Activated CD8-positive, alpha-beta T cell treated with anti-CD3 and anti-CD28 coated beads, Interleukin-2, amount 10 ng/mL, durations not matched to agents 7 days and 5 days (primary cell): ENCODE measurements at regions not wholly inside any gene's neighbourhood (a gene's known extent, or its start where the extent isn't known, plus 50 kb on each side); places are given as distances from the start of the nearest gene placed in this dataset.
"Not testable (repeated sequence)": the region's sequence is repeated elsewhere in the genome, so short reads cannot be mapped to it uniquely, and the experiment has no call there.

Experiments
- ATAC-seq: fragments of 150-1000 bp; cut with Tn5 transposase; one replicate; pipeline ENCODE4 v1.10.0; 2021; ENCODE audit warnings: moderate library complexity
- CTCF ChIA-PET: fragments of 350-600 bp; sonication (Branson Sonifier 250); formaldehyde crosslinking; loops from one replicate; lab custom pipeline; 2021; ENCODE audit warnings: antibody characterized with exemption; lab: Charles Lee
- POLR2A ChIA-PET: fragments of 350-600 bp; sonication (Branson Sonifier 250); formaldehyde crosslinking; loops from one replicate; lab custom pipeline; 2021; ENCODE audit warnings: antibody characterized with exemption; lab: Charles Lee
- DNase-seq: peaks from one replicate; pipeline ENCODE4 v3.0.0-alpha.2; 2020
- H3K27ac Mint-ChIP-seq: one replicate; pipeline ENCODE4 v1.8.0; 2021; ENCODE audit warnings: mild to moderate bottlenecking, mixed read lengths
- H3K27me3 Mint-ChIP-seq: one replicate; pipeline ENCODE4 v1.8.0; 2021; ENCODE audit warnings: low read depth, mixed read lengths
- H3K36me3 Mint-ChIP-seq: one replicate; pipeline ENCODE4 v1.8.0; 2021; ENCODE audit warnings: low read depth, mixed read lengths
- H3K4me1 Mint-ChIP-seq: one replicate; pipeline ENCODE4 v1.8.0; 2021; ENCODE audit warnings: low read depth, mixed read lengths
- H3K4me3 Mint-ChIP-seq: one replicate; pipeline ENCODE4 v1.8.0; 2021; ENCODE audit warnings: mild to moderate bottlenecking, mixed read lengths
- H3K9me3 Mint-ChIP-seq: one replicate; pipeline ENCODE4 v1.8.0; 2022; ENCODE audit warnings: mixed read lengths; ENCODE audit not compliant: insufficient read depth

- ChIA-PET CTCF (no interaction called here), POLR2A (no interaction called here)
- H3K27ac Mint-ChIP-seq = no peak overlapping the region
- no peaks in the 10 kb centered on the region for H3K27me3 Mint-ChIP-seq
- H3K36me3 Mint-ChIP-seq = no peaks in the 10 kb centered on the region
- no peak for ATAC-seq
- H3K4me1 Mint-ChIP-seq = no peaks in the 10 kb centered on the region
- H3K9me3 Mint-ChIP-seq = no peaks in the 10 kb centered on the region
- no peak overlapping the region for H3K4me3 Mint-ChIP-seq
- no peak for DNase-seq
Observed at GRCh38 chrY:7871304-7871932, 959.9 kb upstream of the AMELY start.

- no peaks in the 10 kb centered on the region for H3K9me3 Mint-ChIP-seq
- ATAC-seq (no peak), DNase-seq (no peak)
- no peaks in the 10 kb centered on the region for H3K4me1 Mint-ChIP-seq
- no peak overlapping the region for H3K4me3 Mint-ChIP-seq
- H3K27me3 Mint-ChIP-seq = no peaks in the 10 kb centered on the region
- no peaks in the 10 kb centered on the region for H3K36me3 Mint-ChIP-seq
- H3K27ac Mint-ChIP-seq = no peak overlapping the region
- POLR2A ChIA-PET = no interaction called here
- CTCF ChIA-PET = no interaction called here
Observed at GRCh38 chrY:7866976-7867375, 955.4 kb upstream of the AMELY start.

- DNase-seq (no peak), ATAC-seq (no peak)
- no peaks in the 10 kb centered on the region for H3K9me3 Mint-ChIP-seq
- H3K4me3 Mint-ChIP-seq = no peak overlapping the region
- H3K27me3 Mint-ChIP-seq = no peaks in the 10 kb centered on the region
- ChIA-PET POLR2A (no interaction called here), CTCF (no interaction called here)
- no peak overlapping the region for H3K27ac Mint-ChIP-seq
- H3K4me1 Mint-ChIP-seq = no peaks in the 10 kb centered on the region
- no peaks in the 10 kb centered on the region for H3K36me3 Mint-ChIP-seq
Observed at GRCh38 chrY:7860781-7861614, 949.4 kb upstream of the AMELY start.

GRCh38 chrY:7850191-7850590 lies 938.6 kb upstream of the AMELY start:
- ATAC-seq (no peak), DNase-seq (no peak)
- Mint-ChIP-seq H3K4me1 (no peaks in the 10 kb centered on the region), H3K27me3 (no peaks in the 10 kb centered on the region), H3K27ac (no peak overlapping the region), H3K4me3 (no peak overlapping the region), H3K9me3 (no peaks in the 10 kb centered on the region), H3K36me3 (no peaks in the 10 kb centered on the region)
- ChIA-PET CTCF (no interaction called here), POLR2A (no interaction called here)

- no peak for DNase-seq
- no peak for ATAC-seq
- Mint-ChIP-seq H3K27ac (no peak overlapping the region), H3K36me3 (no peaks in the 10 kb centered on the region), H3K27me3 (no peaks in the 10 kb centered on the region), H3K4me1 (no peaks in the 10 kb centered on the region), H3K4me3 (no peak overlapping the region), H3K9me3 (no peaks in the 10 kb centered on the region)
- ChIA-PET CTCF (no interaction called here), POLR2A (no interaction called here)
Observed at GRCh38 chrY:7845776-7846175, 934.2 kb upstream of the AMELY start.

GRCh38 chrY:7837046-7837445 lies 925.5 kb upstream of the AMELY start:
- ATAC-seq (no peak), DNase-seq (no peak)
- Mint-ChIP-seq H3K9me3 (no peaks in the 10 kb centered on the region), H3K4me1 (no peaks in the 10 kb centered on the region), H3K27ac (no peak overlapping the region), H3K4me3 (no peak overlapping the region), H3K36me3 (no peaks in the 10 kb centered on the region), H3K27me3 (no peaks in the 10 kb centered on the region)
- ChIA-PET CTCF (no interaction called here), POLR2A (no interaction called here)

GRCh38 chrY:7836366-7836765 lies 924.8 kb upstream of the AMELY start:
- Mint-ChIP-seq H3K36me3 (no peaks in the 10 kb centered on the region), H3K27ac (no peak overlapping the region), H3K4me1 (no peaks in the 10 kb centered on the region), H3K9me3 (no peaks in the 10 kb centered on the region), H3K27me3 (no peaks in the 10 kb centered on the region), H3K4me3 (no peak overlapping the region)
- DNase-seq = no peak
- CTCF ChIA-PET = no interaction called here
- POLR2A ChIA-PET = no interaction called here
- ATAC-seq = no peak

- H3K27ac Mint-ChIP-seq = no peak overlapping the region
- no peak overlapping the region for H3K4me3 Mint-ChIP-seq
- no peaks in the 10 kb centered on the region for H3K27me3 Mint-ChIP-seq
- DNase-seq (no peak), ATAC-seq (no peak)
- no peaks in the 10 kb centered on the region for H3K9me3 Mint-ChIP-seq
- ChIA-PET POLR2A (no interaction called here), CTCF (no interaction called here)
- H3K36me3 Mint-ChIP-seq = no peaks in the 10 kb centered on the region
- H3K4me1 Mint-ChIP-seq = no peaks in the 10 kb centered on the region
Observed at GRCh38 chrY:7835416-7835815, 923.9 kb upstream of the AMELY start.

- Mint-ChIP-seq H3K9me3 (no peaks in the 10 kb centered on the region), H3K4me1 (no peaks in the 10 kb centered on the region), H3K36me3 (no peaks in the 10 kb centered on the region), H3K27ac (no peak overlapping the region), H3K27me3 (no peaks in the 10 kb centered on the region), H3K4me3 (no peak overlapping the region)
- ChIA-PET CTCF (no interaction called here), POLR2A (no interaction called here)
- DNase-seq = no peak
- ATAC-seq = no peak
Observed at GRCh38 chrY:7834284-7834683, 922.7 kb upstream of the AMELY start.

GRCh38 chrY:7830881-7831280 lies 919.3 kb upstream of the AMELY start:
- CTCF ChIA-PET, DNase-seq, H3K27me3 Mint-ChIP-seq, H3K4me3 Mint-ChIP-seq, H3K27ac Mint-ChIP-seq, ATAC-seq, POLR2A ChIA-PET, H3K36me3 Mint-ChIP-seq, H3K9me3 Mint-ChIP-seq, H3K4me1 Mint-ChIP-seq: not testable (repeated sequence)

GRCh38 chrY:7826533-7826932 lies 915.0 kb upstream of the AMELY start:
- H3K27me3 Mint-ChIP-seq = no peaks in the 10 kb centered on the region
- no peak for ATAC-seq
- ChIA-PET POLR2A (no interaction called here), CTCF (no interaction called here)
- DNase-seq = no peak
- no peak overlapping the region for H3K4me3 Mint-ChIP-seq
- no peaks in the 10 kb centered on the region for H3K4me1 Mint-ChIP-seq
- H3K36me3 Mint-ChIP-seq = no peaks in the 10 kb centered on the region
- no peaks in the 10 kb centered on the region for H3K9me3 Mint-ChIP-seq
- H3K27ac Mint-ChIP-seq = no peak overlapping the region

GRCh38 chrY:7825874-7826273 lies 914.3 kb upstream of the AMELY start:
- CTCF ChIA-PET = no interaction called here
- no peaks in the 10 kb centered on the region for H3K27me3 Mint-ChIP-seq
- no peak overlapping the region for H3K27ac Mint-ChIP-seq
- DNase-seq (no peak), ATAC-seq (no peak)
- H3K4me1 Mint-ChIP-seq = no peaks in the 10 kb centered on the region
- no peaks in the 10 kb centered on the region for H3K9me3 Mint-ChIP-seq
- H3K4me3 Mint-ChIP-seq = no peak overlapping the region
- H3K36me3 Mint-ChIP-seq = no peaks in the 10 kb centered on the region
- POLR2A ChIA-PET = no interaction called here
